ENCODE measurements at regions not wholly inside any gene's neighbourhood (a gene's known extent, or its start where the extent isn't known, plus 50 kb on each side); places are given as distances from the start of the nearest gene placed in this dataset.

DNA sequence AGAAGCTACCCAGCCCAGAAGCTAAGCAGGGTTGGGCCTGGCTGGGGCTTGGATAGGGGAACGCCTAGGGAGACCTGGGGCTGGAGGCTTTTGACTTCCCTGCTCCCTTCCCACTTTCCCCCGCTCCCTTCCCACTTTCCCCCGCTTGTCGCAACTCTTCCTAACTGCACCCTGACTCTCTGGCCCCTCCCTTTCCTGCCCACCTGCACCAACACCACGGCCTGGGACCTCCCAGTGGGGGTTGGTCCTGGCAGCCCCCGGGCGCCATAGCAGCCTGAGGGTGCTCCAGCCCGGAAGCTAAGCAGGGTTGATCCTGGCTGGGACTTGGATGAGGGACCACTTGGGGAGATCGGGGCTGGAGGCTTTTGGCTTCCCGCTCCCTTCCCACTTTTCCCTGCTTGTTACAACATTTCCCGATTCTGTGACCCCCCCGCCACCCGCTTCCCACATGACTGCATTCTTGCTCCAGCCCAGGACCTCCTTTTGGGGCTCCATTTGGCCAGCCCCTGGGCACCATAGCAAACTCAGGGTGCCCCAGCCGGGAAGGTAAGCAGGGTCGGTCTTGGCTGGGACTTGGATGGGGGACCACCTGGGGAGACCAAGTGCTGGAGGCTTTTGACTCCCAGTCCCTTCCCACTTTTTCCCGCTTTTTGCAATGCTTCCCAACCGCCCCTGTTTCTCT, 2287.0 kb downstream of the TP53TG3F start:
- TF ChIP-seq EZH2 (IDR thresholded peaks at IDR 0.05; ENCODE audit: low read length, unreplicated experiment) (no peak), EZH2phosphoT487 (IDR thresholded peaks at IDR 0.05; ENCODE audit: borderline replicate concordance, low read length) (no peak)

Measured in PC-3 (cell line).